GM04504 (cell line): ENCODE measurements at regions not wholly inside any gene's neighbourhood (a gene's known extent, or its start where the extent isn't known, plus 50 kb on each side); places are given as distances from the start of the nearest gene placed in this dataset.
"Not testable (repeated sequence)": the region's sequence is repeated elsewhere in the genome, so short reads cannot be mapped to it uniquely, and the experiment has no call there.

Source experiments
- DNase-seq: peaks from one replicate; pipeline ENCODE4 v3.0.0-alpha.2; 2012; ENCODE audit warnings: low read depth

DNA sequence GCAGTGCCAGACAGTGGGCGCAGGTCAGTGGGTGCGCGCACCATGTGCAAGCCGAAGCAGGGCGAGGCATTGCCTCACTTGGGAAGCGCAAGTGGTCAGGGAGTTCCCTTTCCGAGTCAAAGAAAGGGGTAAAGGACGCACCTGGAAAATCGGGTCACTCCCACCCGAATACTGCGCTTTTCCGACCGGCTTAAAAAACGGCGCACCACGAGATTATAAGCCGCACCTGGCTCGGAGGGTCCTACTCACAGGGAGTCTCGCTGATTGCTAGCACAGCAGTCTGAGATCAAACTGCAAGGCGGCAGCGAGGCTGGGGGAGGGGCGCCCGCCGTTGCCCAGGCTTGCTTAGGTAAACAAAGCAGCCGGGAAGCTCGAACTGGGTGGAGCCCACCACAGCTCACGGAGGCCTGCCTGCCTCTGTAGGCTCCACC is 77.9 kb downstream of the NR4A2 start:
- not testable (repeated sequence) for DNase-seq

- DNase-seq = no peak
Measured at GRCh38 chr2:156253765-156254164, 78.8 kb downstream of the NR4A2 start.

GRCh38 chr2:156242874-156243273 is 89.6 kb downstream of the NR4A2 start:
- no peak for DNase-seq

GRCh38 chr2:156237558-156237957 is 95.0 kb downstream of the NR4A2 start:
- no peak for DNase-seq

DNA sequence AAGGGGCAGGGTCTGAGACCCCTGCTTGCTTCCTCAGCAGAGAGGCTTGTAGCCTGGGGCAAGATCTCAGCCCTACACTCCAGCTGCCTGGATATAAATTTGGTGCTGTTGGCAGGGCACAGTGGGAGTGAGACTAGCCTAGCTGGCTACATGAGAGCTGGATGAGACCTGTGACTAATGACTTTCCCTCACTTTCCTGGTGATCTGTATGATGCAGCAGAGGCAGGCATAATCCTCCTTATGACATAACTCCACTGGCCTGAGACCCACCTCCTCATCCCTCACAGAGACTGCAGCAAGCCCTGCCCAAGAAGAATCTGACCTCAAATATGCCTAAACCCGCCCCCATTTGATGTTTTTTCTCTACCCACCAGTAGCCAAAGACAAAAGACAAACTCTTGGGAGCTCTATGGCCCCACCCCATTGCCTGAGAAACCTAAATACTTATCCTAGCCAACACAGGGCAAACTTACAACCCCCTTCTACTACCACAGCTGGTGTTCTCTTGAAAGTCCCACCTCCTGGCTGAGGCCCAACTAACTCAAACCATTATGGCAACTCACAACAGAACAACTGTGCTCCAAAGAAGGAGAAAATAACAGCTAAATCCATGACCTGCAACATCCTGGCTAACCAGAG is 102.7 kb downstream of the NR4A2 start:
- DNase-seq = no peak

DNA sequence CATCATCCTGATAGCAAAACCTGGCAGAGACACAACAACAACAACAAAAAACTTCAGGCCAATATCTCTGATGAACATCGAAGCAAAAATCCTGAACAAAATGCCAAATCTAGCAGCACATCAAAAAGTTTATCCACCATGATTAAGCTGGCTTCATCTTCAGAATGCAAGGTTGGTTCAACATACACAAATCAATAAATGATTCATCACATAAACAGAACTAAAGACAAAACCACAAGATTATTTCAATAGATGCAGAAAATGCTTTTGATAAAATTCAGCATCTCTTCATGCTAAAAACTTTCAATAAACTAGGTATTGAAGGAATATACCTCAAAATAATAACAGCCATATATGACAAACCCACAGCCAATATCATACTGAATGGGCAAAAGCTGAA is 109.2 kb downstream of the NR4A2 start:
- not testable (repeated sequence) for DNase-seq

- no peak for DNase-seq
Measured at GRCh38 chr2:156221703-156222102, 110.8 kb downstream of the NR4A2 start.

DNA sequence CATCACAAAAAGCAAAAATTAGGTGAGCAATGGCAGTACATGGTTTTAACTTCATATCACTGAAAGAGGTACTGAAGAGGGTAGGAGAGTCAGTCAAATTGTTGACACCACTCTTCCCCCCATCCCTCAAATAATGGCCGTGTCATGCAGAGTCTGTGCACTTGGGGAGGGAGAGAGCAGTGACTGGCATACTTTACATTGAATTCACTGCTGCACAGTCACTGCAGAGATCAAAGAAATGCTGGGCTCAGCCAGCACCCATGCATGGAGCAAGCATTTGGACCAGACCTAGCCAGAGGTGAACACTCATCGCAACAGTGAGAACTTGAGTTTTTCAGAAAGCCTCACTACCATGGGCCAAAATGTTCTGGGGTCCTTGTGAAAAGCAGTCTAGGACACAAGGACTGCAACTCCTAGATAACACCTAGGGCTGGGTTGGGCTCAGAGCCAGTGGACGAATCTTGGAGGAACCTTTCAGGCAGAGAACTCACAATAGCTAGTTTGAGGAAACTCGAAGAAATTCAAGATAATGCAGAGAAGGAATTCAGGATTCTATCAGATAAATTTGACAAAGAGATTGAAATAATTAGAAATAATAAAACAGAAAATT is 112.9 kb downstream of the NR4A2 start:
- DNase-seq = no peak

DNA sequence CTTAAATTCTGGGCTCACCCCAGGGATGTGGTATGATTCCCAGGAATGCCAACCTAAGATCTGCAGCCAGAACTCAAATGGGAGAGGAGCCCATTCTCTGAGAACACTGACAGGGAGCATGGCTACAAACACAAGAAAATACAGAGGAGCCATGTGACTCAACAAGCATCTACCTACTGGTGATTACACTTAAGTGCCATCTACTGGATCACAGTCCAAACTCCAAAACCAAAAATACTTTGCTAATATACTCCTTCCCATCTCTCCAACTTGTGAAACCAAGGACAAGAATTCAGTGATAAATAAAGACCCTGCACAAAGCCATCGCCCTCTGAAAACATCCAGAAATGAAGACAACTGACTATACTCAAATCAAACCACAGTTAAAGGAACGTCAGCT is 116.9 kb downstream of the NR4A2 start:
- DNase-seq = no peak

- DNase-seq = no peak
Measured at GRCh38 chr2:156211318-156211717, 121.2 kb downstream of the NR4A2 start.

GRCh38 chr2:156206355-156206754 is 126.2 kb downstream of the NR4A2 start:
- DNase-seq = no peak

DNA sequence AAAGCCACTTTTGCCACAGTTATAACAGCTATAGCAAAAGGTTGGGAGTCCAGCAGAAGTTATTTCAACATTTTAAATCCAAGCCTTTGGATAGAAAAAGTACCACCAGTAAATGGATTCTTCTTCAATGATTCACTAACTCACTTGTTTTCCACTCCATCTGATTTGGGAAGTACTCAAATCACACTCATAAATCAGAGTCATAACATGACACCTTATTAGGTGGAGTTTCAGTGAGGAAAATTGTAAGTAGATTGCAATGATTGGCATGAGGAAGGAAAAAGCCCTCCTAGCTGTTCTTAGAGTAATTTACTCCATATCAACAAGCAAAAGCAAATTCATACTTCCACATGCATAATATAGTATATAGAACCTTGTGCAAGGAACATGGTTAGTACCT is 132.9 kb downstream of the NR4A2 start:
- DNase-seq = no peak

GRCh38 chr2:156196031-156196430 is 136.5 kb downstream of the NR4A2 start:
- no peak for DNase-seq

GRCh38 chr2:156192468-156192867 is 140.1 kb downstream of the NR4A2 start:
- no peak for DNase-seq

DNA sequence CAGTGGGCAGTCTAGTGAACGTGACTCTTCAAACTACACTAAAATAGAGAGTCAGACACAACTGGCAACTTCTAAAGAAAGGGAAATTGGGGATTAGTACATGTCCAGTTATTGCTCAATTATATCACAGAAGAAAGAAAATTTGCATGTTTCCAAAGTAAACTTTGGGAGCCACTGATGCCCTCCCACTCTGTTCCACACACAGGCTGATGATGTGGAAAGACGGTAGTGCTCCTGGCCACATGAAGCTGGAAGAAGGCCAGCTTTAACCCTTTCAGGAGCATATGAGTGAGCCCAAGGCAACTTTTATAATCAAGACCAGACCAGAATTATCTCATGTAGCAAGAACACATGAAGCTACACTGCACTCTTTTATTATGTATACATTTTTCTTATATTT is 141.0 kb downstream of the NR4A2 start:
- no peak for DNase-seq

GRCh38 chr2:156190517-156190916 is 142.0 kb downstream of the NR4A2 start:
- no peak for DNase-seq

- no peak for DNase-seq
Measured at GRCh38 chr2:156189584-156189983, 142.9 kb downstream of the NR4A2 start.

- no peak for DNase-seq
Measured at GRCh38 chr2:156189143-156189542, 143.4 kb downstream of the NR4A2 start.

DNA sequence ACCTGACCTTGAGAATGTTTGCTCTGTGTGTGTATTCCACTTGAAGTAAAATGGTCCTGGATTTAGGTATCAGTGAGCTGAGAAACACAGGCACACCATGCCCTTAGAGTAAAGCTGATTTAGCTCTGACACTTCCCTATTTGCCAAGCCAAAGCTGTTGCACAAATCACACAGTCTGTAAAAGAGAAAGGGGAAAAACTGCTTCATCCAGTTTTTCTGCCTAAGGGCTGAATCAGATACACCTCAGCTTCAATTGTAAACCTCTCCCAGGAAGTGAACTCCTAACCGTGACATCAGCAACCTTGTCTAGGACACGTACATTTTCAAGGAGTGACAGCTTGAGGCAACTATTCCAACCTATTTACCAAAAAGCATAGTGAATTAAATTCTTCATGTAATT is 150.4 kb downstream of the NR4A2 start:
- DNase-seq = no peak

DNA sequence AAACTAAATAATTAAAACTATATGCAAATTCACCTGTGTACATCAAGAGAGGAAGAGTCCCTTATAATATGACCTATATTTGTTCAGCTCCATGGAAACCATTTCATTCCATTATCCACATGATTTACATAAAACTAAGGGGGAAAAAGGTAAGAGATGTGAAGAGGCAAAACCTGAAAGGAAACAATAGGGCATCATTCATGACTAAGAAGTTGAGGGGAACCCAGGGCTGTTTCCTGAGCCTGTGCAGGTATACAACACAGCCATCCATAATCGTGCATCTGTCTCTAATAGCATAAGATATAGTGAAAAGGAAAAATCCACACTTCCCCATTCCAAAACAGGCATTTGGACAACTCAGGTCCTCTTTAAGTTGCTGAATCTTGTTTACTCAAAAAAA is 151.3 kb downstream of the NR4A2 start:
- no peak for DNase-seq

DNA sequence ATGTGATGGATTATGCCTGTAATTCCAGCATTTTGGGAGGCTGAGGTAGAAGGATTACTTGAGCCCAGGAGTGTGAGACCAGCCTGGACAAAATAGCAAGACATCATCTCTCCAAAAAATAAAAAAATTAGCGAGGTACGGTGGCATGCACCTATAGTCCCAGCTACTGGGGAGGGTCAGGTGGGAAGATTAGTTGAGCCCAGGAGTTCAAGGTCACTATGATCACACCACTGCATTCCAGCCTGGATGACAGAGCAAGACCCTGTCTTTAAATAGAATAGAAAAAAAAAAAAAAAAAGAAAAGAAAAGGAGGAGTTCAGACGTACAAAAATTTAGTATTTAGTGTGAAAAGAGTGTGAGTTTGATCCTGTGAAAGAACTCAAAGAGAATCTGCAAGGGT is 154.9 kb downstream of the NR4A2 start:
- no peak for DNase-seq

- no peak for DNase-seq
Measured at GRCh38 chr2:156175946-156176345, 156.6 kb downstream of the NR4A2 start.

GRCh38 chr2:156170929-156171328 is 161.6 kb downstream of the NR4A2 start:
- no peak for DNase-seq

- no peak for DNase-seq
Measured at GRCh38 chr2:156165742-156166141, 166.8 kb downstream of the NR4A2 start.
